HL-60 (cell line): ENCODE measurements at regions not wholly inside any gene's neighbourhood (a gene's known extent, or its start where the extent isn't known, plus 50 kb on each side); places are given as distances from the start of the nearest gene placed in this dataset.

Source experiments
- DNase-seq, 2 experiments: peaks; one replicate each; pipeline ENCODE4 v3.0.0-alpha.2; 2010 to 2020; ENCODE audit warnings: low read depth in 1 of 2, low spot score in 1 of 2
- H3K27ac ChIP-seq: fragments of 250-450 bp; sonication (Bioruptor Pico); replicated peaks from 2 replicates; pipeline ENCODE4 v1.5.1; 2020; ENCODE audit warnings: mild to moderate bottlenecking, moderate library complexity
- H3K27me3 ChIP-seq: fragments of 250-450 bp; sonication (Bioruptor Pico); 2 replicates; pipeline ENCODE4 v1.5.1; 2021; ENCODE audit warnings: mild to moderate bottlenecking, moderate library complexity; ENCODE audit not compliant: insufficient read depth, poor library complexity, severe bottlenecking
- H3K4me3 ChIP-seq: replicated peaks from 2 replicates; pipeline ENCODE4 v1.5.1; 2011; ENCODE audit warnings: mild to moderate bottlenecking, control low read depth, low read length; ENCODE audit not compliant: insufficient read depth
- CTCF ChIP-seq: IDR thresholded peaks from one replicate; pipeline ENCODE4 v1.5.1; 2011; ENCODE audit warnings: low read length, control low read depth, inconsistent platforms; ENCODE audit not compliant: insufficient read depth
- GABPA ChIP-seq: IDR thresholded peaks from 2 replicates; pipeline ENCODE4 v1.6.1; 2012; ENCODE audit warnings: low read depth
- POLR2AphosphoS5 ChIP-seq: IDR thresholded peaks from 2 replicates; pipeline ENCODE4 v1.6.1; 2012; ENCODE audit warnings: low read depth
- REST ChIP-seq: IDR thresholded peaks from 2 replicates; pipeline ENCODE4 v1.6.1; 2012; ENCODE audit warnings: low read depth; ENCODE audit not compliant: insufficient replicate concordance
- SPI1 ChIP-seq: IDR thresholded peaks from 2 replicates; pipeline ENCODE4 v1.6.1; 2012; ENCODE audit warnings: low read depth, mild to moderate bottlenecking, borderline replicate concordance

GRCh38 chr10:47247148-47248059 lies 52.6 kb upstream of the GDF10 start:
- no peak for TF ChIP-seq GABPA
- TF ChIP-seq POLR2AphosphoS5: no peak
- no peak for TF ChIP-seq CTCF
- no peak for TF ChIP-seq SPI1
- TF ChIP-seq REST: no peak
- no peaks in the 10 kb centered on the region for H3K27me3 ChIP-seq
- DNase-seq: no peak
- no peak overlapping the region for H3K27ac ChIP-seq
- H3K4me3 ChIP-seq: no peak overlapping the region

- no peak overlapping the region for H3K27ac ChIP-seq
- H3K4me3 ChIP-seq: no peak overlapping the region
- no peaks in the 10 kb centered on the region for H3K27me3 ChIP-seq
- no peak for DNase-seq
- TF ChIP-seq GABPA (no peak), SPI1 (peak; percentile 45; the same call in 1 of the 2 replicates)
Observed at GRCh38 chr10:47248386-47249090, 51.5 kb upstream of the GDF10 start.

GRCh38 chr10:47249881-47250280 lies 50.1 kb upstream of the GDF10 start:
- Histone ChIP-seq H3K27me3 (no peaks in the 10 kb centered on the region), H3K27ac (no peak overlapping the region), H3K4me3 (no peak overlapping the region)
- DNase-seq: no peak
- TF ChIP-seq POLR2AphosphoS5: no peak
- no peak for TF ChIP-seq CTCF
- no peak for TF ChIP-seq SPI1
- no peak for TF ChIP-seq REST
- no peak for TF ChIP-seq GABPA
